ACC112 (cell line): ENCODE measurements at regions not wholly inside any gene's neighbourhood (a gene's known extent, or its start where the extent isn't known, plus 50 kb on each side); places are given as distances from the start of the nearest gene placed in this dataset.

Experiments used
- H2AFZ ChIP-seq: fragments of 200-600 bp; sonication (generic); one replicate; pipeline ENCODE4 v1.6.0; 2017; ENCODE audit warnings: antibody characterized with exemption, low read length; ENCODE audit not compliant: unreplicated experiment
- H3K27ac ChIP-seq: fragments of 200-600 bp; sonication (generic); 2 replicates; pipeline ENCODE4 v1.5.1; 2014; ENCODE audit warnings: low read depth, mild to moderate bottlenecking, antibody characterized with exemption, low read length, moderate library complexity
- H3K27me3 ChIP-seq: fragments of 200-600 bp; sonication (generic); 2 replicates; pipeline ENCODE4 v1.6.1; 2014; ENCODE audit warnings: mild to moderate bottlenecking, antibody characterized with exemption, low read length, moderate library complexity, mixed read lengths; ENCODE audit not compliant: insufficient read depth
- H3K36me3 ChIP-seq: fragments of 200-600 bp; sonication (generic); 2 replicates; pipeline ENCODE4 v1.6.1; 2016; ENCODE audit warnings: mild to moderate bottlenecking, antibody characterized with exemption, low read length, moderate library complexity, mixed read lengths; ENCODE audit not compliant: insufficient read depth
- H3K4me1 ChIP-seq: fragments of 200-600 bp; sonication (generic); one replicate; pipeline ENCODE4 v1.6.1; 2016; ENCODE audit warnings: low read length, mixed read lengths; ENCODE audit not compliant: insufficient read depth, unreplicated experiment, control insufficient read depth
- H3K4me3 ChIP-seq: fragments of 200-600 bp; sonication (generic); 2 replicates; pipeline ENCODE4 v1.5.1; 2014; ENCODE audit warnings: mild to moderate bottlenecking, low read depth, low read length
- H3K79me2 ChIP-seq: fragments of 200-600 bp; sonication (generic); one replicate; pipeline ENCODE4 v1.6.0; 2016; ENCODE audit warnings: low read length; ENCODE audit not compliant: control insufficient read depth, unreplicated experiment, insufficient read depth

DNA sequence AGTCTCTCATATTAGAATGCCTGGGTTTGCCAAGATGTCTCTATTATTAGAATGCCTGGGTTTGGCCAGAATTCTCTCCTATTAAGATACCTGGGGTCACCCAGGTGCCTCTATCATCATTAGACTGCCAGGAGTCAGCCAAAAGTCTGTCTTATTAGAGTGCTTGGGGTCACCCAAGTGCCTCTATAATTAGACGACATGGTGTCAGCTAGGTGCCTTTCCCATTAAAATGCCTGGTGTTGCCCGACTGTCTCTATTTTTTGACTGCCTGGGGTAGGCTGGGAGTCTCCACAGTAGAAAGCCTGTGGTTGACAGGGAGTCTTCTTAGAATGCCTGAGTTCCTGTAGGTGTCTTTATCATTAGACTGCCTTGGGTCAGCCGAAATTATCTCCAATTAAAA lies 1536.6 kb downstream of the UQCRFS1 start:
- Histone ChIP-seq H3K27me3 (no peaks in the 10 kb centered on the region), H3K36me3 (no peaks in the 10 kb centered on the region), H3K4me1 (no peaks in the 10 kb centered on the region), H3K4me3 (no peak overlapping the region), H2AFZ (no peak overlapping the region), H3K79me2 (no peaks in the 10 kb centered on the region), H3K27ac (no peak overlapping the region)

DNA sequence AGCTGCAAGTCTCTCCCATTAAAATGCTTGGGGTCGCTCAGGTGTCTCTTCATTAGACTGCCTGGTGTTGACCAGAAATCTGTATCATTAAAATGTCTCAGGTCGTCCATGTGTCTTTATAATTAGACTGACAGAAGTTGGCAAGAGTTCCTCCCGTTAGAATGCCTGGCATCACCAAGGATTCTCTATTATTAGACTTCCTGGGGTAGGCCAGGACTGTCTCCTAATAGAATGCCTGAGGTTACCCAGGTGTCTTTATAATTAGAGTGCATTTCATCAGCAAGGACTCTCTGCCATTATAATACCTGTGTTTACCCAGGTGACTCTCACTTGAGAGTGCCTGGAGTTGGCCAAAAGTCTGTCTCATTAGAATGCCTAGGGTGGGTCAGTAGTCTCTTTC lies 1537.2 kb downstream of the UQCRFS1 start:
- Histone ChIP-seq H2AFZ (no peak overlapping the region), H3K79me2 (no peaks in the 10 kb centered on the region), H3K36me3 (no peaks in the 10 kb centered on the region), H3K4me1 (no peaks in the 10 kb centered on the region), H3K27ac (no peak overlapping the region), H3K27me3 (no peaks in the 10 kb centered on the region), H3K4me3 (no peak overlapping the region)

DNA sequence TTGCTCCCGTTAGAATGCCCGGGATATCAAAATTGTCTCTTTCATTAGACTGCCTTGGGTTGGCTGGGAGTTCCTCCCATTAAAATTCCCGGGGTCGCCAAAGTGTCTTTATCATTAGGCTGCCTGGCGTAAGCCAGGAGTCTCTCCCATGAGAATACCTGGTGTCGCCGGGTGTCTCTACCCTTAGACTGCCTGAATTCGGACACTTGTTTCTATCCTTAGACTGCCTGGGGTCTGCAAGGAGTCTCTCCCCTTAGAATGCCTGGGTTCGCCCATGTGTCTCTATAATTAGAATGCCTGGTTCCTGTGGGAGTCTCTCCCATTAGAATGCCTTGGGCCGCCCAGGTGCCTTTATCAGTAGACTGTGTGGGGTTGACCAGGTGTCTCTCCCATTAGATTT lies 1538.2 kb downstream of the UQCRFS1 start:
- Histone ChIP-seq H2AFZ (no peak overlapping the region), H3K36me3 (no peaks in the 10 kb centered on the region), H3K79me2 (no peaks in the 10 kb centered on the region), H3K27ac (no peak overlapping the region), H3K4me1 (no peaks in the 10 kb centered on the region), H3K27me3 (no peaks in the 10 kb centered on the region), H3K4me3 (no peak overlapping the region)

DNA sequence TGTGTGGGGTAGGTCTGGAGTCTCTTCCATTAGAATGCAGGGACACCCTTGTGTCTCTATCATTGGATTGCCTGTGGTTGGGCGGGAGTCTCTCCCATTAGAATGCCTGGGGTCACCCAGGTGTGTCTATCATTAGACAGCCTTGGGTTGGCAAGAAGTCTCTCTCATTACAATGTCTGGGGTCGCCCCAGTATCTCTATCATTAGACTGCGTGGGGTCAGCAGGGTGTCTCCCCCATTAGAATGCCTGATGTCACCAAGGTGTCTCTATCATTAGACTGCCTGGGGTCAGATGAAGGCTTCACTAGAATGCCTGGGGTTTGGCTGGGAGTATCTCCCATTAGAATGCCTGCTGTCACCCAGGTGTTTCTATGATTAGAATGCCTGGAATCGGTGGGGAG lies 1539.0 kb downstream of the UQCRFS1 start:
- H2AFZ ChIP-seq = no peak overlapping the region
- no peak overlapping the region for H3K4me3 ChIP-seq
- no peaks in the 10 kb centered on the region for H3K36me3 ChIP-seq
- H3K27me3 ChIP-seq = no peaks in the 10 kb centered on the region
- no peaks in the 10 kb centered on the region for H3K79me2 ChIP-seq
- no peak overlapping the region for H3K27ac ChIP-seq
- no peaks in the 10 kb centered on the region for H3K4me1 ChIP-seq

DNA sequence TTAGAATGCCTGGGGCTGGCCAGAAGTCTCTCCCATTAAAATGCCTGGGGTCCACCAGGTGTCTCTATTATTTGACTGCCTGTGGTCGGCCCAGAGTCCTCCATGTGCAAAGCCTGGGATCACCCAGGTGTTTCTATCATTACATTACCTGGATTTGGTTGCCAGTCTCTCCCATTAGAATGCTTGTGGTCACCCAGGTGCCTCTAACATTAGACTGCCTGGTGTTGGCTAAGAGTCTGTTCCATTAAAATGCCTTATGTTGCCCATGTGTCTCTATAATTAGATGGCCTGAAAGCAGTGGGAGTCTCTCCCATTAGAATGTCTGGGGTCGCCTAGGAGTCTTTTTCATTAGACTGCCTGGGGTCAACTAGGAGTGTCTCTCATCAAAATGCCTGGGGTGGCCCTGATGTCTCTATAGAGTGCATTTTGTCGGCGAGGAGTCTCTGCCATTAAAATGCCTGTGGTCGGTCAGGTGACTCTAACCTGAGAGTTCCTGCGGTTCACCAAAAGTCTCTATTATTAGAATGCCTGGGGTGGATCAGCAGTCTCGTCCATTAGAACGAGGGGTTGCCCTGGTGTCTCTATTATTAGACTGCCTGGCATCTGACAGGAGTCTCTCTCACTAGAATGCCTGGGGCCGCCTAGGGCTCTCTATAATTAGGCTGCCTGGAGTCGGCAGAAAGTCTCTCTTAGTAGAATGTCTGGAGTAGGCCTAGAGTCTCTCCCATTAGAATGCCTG lies 1540.5 kb downstream of the UQCRFS1 start:
- Histone ChIP-seq H3K36me3 (no peaks in the 10 kb centered on the region), H3K4me3 (no peak overlapping the region), H3K79me2 (no peaks in the 10 kb centered on the region), H2AFZ (no peak overlapping the region), H3K27ac (no peak overlapping the region), H3K27me3 (no peaks in the 10 kb centered on the region), H3K4me1 (no peaks in the 10 kb centered on the region)

DNA sequence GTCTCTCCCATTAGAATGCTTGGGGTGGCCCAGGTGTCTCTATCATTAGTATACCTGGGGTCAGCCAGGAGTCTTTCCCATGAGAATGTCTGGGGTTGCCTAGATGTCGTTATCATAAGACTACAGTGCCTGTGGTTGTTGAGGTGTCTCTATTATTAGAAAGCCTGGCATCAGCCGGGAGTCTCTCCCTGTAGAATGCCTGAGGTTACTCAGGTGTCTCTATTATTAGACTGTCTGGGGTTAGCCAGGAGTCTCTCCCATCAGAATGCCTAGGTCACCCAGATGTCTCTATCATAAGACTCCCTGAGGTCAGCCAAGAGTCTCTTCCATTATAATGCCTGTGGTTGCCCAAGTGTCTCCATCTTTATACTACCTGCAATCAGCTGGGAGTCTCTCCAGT lies 1541.1 kb downstream of the UQCRFS1 start:
- H3K27ac ChIP-seq = no peak overlapping the region
- H2AFZ ChIP-seq = no peak overlapping the region
- no peaks in the 10 kb centered on the region for H3K4me1 ChIP-seq
- no peaks in the 10 kb centered on the region for H3K79me2 ChIP-seq
- no peak overlapping the region for H3K4me3 ChIP-seq
- no peaks in the 10 kb centered on the region for H3K27me3 ChIP-seq
- no peaks in the 10 kb centered on the region for H3K36me3 ChIP-seq

DNA sequence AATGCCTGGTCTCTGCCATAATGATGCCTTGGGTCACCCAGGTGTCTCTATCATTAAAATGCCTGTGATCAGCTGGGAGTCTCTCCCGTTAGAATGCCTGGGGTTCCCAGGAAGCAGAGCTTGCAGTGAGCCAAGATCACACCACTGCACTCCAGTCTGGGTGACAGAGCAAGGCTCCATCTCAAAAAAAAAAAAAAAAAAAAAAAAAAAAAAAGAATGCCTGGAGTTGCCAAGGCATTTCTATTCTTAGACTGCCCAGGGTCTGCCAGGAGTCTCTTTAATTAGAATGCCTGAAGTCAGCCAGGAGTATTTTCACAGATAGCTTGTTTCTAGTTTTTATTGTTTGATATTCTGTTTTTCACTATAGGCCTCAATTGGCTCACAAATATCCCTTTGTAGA lies 1552.5 kb downstream of the UQCRFS1 start:
- no peak overlapping the region for H3K27ac ChIP-seq
- no peak overlapping the region for H2AFZ ChIP-seq
- no peaks in the 10 kb centered on the region for H3K27me3 ChIP-seq
- H3K79me2 ChIP-seq = no peaks in the 10 kb centered on the region
- H3K4me1 ChIP-seq = no peaks in the 10 kb centered on the region
- no peak overlapping the region for H3K4me3 ChIP-seq
- no peaks in the 10 kb centered on the region for H3K36me3 ChIP-seq

DNA sequence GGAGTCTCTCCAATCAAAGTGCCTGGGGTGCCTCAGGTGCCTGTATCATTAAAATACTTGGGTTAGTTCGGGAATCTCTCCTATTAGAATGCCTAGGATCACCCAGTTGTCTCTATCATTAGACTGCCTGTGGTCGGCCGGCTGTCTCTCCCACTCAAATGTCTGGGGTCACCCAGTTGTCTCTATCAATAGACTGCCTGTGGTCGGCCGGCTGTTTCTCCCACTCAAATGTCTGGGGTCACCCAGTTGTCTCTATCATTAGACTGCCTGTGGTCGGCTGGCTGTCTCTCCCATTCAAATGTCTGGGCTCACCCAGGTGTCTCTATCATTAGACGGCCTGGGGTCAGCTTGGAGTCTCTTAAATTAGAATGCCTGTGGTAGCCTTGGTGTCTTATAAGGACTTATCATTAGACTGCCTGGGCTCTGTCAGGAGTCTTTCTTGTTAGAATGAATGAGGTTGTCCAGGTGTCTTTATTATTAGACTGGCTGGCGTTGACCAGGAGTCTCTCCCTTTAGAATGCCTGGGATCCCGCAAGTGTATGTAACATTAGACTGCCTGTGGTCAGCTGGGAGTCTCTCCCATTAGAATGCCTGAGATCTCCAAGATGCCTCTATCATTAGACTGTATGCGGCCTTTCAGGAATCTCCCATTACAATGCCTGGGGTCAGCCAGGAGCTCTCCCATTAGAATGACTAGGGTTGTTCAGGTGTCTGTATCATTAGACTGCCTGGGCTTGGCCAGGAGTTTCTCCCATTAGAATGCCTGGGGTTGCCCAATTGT lies 1555.5 kb downstream of the UQCRFS1 start:
- Histone ChIP-seq H3K36me3 (no peaks in the 10 kb centered on the region), H3K79me2 (no peaks in the 10 kb centered on the region), H3K4me1 (no peaks in the 10 kb centered on the region), H3K27me3 (no peaks in the 10 kb centered on the region), H3K4me3 (no peak overlapping the region), H2AFZ (no peak overlapping the region), H3K27ac (no peak overlapping the region)

DNA sequence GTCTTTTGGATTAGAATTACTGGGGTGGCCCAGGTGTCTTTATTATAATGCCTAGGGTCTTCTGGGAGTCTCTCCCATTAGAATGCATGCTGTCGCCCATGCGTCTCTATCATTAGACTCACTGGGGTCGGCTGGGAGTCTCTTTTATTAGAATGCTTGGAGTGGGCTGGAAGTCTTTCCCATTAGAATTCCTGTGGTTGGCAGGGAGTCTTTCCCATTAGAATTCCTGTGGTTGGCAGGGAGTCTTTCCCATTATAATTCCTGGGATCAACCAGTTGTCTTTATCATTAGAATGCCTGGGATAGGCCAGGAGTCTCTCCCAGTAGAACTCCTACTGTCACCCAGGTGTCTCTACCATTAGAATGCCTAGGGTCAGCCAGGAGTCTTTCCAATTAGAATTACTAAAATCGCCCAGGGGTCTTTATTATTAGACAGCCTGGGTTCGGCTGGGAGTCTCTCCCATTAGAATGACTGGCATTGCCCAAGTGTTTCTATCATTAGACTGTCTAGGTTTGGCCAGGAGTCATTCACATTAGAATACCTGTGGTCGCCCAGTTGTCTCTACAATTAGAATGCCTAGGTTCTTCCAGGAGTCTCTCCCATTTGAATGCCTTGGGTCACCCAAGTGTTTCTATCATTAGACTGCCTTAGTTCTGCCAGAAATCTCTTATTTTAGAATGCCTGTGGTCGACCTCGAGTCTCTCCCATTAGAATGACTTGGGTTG lies 1558.5 kb downstream of the UQCRFS1 start:
- Histone ChIP-seq H3K27me3 (no peaks in the 10 kb centered on the region), H3K36me3 (no peaks in the 10 kb centered on the region), H3K79me2 (no peaks in the 10 kb centered on the region), H3K4me1 (no peaks in the 10 kb centered on the region), H3K4me3 (no peak overlapping the region), H2AFZ (no peak overlapping the region), H3K27ac (no peak overlapping the region)

DNA sequence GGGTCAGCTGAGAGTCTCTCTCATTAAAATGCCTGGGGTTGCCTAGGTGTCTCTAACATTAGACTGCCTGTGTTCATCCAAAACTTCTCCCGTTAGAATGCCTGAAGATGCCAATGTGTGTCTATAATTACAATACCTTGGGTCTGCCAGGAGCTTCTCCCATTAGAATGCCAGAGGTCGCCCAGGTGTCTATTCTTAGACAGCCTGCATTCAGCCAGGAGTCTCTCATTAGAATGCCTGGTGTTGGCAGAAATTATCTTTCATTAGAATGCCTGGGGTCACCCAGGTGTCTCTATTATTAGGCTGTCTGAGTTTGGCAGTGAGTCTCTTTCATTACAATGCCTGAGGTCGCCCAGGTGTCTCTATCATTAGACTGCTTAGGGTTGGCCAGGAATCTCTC lies 1560.2 kb downstream of the UQCRFS1 start:
- H3K4me1 ChIP-seq = no peaks in the 10 kb centered on the region
- H3K27me3 ChIP-seq = no peaks in the 10 kb centered on the region
- H2AFZ ChIP-seq = no peak overlapping the region
- H3K79me2 ChIP-seq = no peaks in the 10 kb centered on the region
- H3K36me3 ChIP-seq = no peaks in the 10 kb centered on the region
- H3K27ac ChIP-seq = no peak overlapping the region
- no peak overlapping the region for H3K4me3 ChIP-seq
